SH-SY5Y (cell line): ENCODE measurements at regions not wholly inside any gene's neighbourhood (a gene's known extent, or its start where the extent isn't known, plus 50 kb on each side); places are given as distances from the start of the nearest gene placed in this dataset.

Experiments
- GATA2 ChIP-seq: IDR thresholded peaks from 2 replicates; pipeline ENCODE4 v1.6.1; 2011; ENCODE audit warnings: mild to moderate bottlenecking, low read depth, low read length
- GATA3 ChIP-seq: IDR thresholded peaks from 2 replicates; pipeline ENCODE4 v1.6.1; 2011; ENCODE audit warnings: low read depth, mild to moderate bottlenecking, low read length, moderate library complexity

DNA sequence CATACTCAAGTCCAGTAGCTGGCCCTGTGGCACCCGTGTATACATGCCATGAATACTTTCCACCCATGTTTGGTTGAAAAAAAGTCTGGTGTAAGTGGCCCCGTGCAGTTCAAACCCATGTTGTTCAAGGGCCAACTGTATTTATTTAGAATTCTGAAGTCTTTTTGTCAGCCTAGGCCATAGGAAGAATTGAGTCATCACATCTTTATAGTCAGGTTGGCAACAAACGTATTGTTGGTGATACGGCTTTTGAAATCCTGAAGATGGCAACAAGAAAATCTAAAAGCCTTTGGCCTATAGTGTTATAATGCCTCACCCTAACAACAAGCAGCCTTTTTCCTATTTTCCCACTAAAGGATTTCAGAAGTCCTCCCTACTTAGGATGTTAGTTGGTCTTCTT, 363.6 kb downstream of the PLPP3 start:
- TF ChIP-seq GATA2 (no peak), GATA3 (no peak)
